Limb (tissue), 2 donors: ENCODE measurements at regions not wholly inside any gene's neighbourhood (a gene's known extent, or its start where the extent isn't known, plus 50 kb on each side); places are given as distances from the start of the nearest gene placed in this dataset.
"Not testable (repeated sequence)": the region's sequence is repeated elsewhere in the genome, so short reads cannot be mapped to it uniquely, and the experiment has no call there.

Experiments
- DNase-seq, 2 donors: peaks; one replicate each; pipeline ENCODE4 v3.0.0-alpha.2; 2016; ENCODE audit errors: extremely low spot score in 2 of 2

DNA sequence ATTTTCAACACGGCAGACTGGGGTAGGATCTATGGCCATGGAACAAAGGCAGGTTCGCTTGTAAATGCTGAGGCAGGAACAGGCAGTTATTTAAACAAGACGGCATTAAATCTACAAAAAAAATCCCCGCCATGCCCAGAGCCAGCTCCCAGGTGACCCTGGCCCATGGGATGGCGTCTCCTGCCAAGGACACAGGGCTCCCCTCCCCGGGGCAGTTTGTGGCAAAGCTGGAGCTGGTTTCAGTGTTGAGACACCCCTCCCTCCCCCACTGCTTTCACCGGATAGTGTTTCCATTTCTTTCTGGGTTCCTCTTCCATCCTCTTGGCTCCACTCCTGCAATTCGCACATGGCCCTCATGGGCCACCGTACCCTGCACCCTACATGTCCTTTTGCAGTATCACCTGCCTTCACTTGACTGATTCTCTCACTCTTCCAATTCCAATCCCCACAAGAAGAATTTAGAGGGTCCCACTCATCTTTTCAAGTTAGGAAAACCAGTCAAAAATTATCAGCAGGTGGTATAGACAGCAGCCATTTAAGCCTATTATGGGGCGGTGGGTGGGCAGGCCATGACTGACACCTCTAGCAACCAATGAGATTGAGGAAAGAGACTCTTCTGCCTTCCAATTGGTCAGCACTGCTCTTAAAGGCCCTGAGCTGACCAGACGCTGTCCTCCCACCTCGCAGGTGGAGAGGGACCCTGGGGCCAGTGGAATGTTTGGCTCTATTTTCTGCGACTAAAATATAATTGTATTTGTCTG, 52.0 kb downstream of the OLIG1 start:
- no peak for DNase-seq

DNA sequence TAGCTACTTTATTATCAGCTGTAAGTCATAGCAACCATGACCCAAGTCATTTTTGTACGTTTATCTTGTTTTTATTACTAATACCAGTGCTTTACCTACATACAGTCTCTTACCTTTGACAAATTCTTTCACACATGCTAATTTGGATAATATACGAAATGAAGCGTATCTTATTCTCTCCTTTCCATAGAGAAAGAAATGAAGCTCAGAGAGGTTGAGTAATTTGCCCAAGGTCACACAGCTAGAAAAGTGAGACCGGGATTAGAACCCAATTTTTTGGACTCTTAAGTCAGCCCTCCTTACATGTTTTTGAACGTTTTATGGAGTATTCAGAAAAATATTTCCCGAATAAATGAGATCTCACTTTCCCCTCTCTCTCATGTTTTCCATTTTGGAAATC, 52.6 kb downstream of the OLIG1 start:
- no peak for DNase-seq

DNA sequence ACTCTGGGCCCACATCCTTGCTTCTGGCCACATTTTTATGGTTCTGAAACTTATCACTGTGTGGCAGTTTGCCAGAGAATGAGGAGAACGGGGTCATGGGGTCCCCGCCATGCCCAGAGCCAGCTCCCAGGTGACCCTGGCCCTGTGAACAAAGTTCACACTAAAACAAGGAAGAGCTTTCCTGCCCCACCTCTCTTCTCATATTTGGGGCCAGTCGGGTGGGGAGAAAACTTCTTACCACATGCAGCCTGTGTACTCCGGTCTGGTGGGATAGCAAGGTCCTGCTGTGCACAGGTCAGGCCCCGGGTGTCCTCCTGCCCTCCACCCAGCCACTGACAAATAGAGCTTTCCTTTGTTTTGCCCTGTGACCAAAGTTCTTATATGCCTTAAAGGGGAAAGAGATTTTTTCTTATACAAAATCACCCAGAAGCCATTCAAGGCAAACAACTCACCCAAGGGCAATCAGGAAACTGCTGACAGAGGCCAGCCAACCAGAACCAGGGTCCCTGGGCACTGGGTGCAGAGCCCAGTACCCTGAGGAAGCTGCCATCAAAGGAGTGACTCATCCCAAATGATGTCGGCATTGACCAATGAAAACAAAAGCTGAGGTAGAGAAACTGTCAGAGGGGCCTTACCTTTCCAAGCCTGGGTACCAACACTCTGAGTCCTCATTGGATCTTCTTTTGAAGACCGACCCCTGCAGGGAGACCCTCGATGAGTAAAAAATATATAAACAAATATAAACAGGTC, 53.6 kb downstream of the OLIG1 start:
- DNase-seq = no peak

DNA sequence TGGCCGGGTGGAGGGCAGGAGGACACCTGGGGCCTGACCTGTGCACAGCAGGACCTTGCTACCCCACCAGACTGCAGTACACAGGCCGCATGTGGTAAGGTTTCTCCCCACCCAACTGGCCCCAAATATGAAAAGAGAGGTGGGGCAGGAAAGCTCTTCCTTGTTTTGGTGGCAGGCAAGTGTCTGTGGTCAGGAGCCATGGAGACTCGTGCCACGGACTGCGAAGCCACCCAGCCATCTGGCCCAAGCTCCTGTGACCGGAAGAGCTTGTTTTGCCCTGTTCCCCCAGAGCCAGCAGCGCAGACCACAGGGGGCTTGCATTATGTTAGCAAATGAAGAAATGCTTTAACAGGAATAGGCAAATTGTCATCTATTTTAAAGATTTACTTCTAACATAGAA, 54.9 kb downstream of the OLIG1 start:
- no peak for DNase-seq

DNA sequence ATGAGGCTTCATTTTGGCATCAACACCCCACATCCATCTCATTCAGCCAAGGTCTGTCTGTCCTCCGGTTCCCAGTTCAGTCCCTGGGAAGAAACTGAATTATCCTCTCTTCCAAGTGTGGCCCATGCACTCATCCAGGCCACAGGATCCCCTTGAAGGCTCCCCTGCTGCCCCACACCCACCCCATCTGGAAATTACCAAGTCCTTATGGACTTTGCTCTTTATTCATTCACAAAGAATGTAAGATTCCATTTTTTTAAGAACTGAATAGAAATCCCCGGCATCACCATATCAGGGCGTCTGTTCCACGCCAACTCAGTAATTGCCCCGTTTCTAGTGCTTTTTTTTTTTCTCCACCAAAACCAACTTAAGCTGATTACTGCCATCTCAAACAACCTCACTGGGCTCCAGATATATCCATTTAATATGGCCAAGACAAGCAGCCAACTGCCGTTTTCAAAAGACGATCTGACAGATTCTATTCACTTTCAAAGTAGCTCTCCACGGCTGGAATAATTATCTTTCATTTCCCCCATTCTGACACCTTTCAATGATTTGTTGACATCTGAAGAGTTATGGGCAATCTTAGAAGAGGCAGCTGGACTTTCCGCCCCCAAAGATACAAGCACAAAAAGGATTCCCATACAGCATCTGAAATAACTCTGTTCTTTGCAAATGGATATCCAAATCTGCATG, 55.9 kb downstream of the OLIG1 start:
- DNase-seq = no peak

DNA sequence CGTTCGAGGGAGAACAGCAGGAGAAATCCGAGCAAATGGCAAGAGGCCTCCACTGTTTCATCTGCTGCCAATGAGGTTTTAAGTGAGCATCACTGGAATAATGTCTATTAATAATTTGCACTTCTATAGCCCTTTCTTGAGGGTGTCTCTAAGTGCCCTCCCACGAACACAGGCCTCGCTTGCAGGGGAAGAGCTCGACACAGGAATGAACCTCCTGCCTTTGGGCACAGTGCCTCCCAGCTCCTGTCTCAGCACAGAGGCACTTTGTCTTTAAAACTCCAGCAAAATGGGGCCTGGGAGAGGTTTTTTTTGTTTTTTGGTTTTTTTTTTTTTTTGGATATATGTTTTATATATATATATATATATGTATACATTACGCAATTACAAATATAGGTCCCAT, 56.6 kb downstream of the OLIG1 start:
- no peak for DNase-seq

DNA sequence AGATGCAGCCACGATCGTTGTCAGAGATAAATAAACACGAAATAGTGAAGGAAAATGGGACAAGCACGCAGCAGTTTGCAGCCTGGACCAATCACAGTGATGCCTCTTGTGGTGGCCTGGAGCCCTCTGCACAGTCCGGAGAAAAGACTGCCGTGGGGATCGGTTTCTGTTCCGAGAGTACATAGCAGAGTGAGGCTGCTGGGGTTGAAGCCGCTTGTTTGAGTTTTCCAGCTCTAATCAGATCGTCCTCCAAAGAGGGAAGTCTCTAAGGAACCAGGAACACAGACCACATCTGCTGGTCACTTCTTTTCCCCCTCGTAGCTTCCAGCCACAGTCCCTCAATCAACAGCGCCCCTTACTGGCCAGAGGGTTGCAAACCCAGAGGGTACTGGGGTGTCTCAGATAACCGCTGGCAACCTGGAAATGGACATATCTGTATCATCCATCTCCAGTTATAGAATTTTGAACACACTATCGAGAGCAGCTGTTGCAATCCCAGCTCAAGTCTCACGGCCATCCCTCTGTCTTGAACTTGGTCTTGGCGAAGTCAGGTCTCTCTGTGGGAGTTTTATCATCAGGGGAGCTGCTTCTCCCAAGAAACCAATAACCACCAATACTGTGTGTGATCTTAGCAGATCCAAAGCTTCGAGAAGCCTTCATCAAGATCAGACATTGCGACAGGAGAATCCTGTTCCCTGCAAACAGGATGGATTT, 57.4 kb downstream of the OLIG1 start:
- DNase-seq = peak; percentile 59 to 76

DNA sequence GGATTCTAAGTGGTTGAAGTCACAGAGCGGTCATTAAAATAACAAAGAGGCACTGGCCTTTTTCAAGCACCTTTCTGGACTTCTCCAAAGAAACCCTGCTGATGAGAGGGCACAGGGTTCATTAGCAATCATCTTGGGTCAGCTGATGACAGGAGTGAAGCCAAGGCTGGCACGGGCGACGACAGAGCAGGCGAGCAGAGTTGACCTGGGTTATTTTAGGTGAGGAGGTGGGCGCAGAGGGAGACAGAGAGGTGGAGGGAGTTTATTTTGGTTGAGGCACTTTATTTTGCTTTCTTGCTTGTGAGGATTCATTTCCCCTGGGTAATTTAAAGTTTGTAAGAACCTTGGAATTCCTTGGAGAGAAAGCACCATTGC, 57.9 kb downstream of the OLIG1 start:
- DNase-seq = no peak

DNA sequence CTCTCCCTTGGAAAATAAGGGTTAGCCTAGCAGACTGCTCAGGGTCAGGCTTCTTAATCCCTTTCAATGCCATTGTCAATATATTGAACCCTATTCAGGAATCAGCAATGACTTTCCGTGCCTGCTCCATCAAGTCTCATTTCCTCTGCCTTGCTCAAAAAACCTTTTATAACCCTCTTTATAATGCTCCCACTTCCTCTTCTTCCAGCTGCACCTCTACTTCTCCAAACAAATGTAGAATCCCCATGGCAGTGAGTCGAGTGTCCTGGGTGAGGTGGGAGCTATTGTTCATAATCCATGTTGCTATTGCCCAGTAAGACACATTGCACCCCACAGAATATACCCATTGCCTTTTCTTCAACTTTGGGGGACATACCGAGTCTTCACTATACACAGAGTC, 58.6 kb downstream of the OLIG1 start:
- no peak for DNase-seq

DNA sequence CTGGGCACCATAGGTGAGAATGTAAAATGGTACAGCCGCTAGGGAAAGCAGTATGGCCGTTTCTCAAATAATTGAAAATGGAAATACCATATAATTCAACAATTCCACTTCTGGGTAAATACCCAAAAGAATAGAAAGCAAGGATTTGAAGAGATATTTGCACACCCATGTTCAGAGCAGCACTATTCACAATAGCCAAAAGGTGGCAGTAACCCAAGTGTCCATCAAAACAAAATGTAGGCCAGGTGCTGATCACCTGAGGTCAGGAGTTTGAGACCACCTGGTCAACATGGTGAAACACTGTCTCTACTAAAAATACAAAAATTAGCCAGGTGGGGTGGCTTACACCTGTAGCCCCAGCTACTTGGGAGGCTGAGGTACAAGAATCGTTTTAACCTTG, 62.1 kb downstream of the OLIG1 start:
- no peak for DNase-seq

DNA sequence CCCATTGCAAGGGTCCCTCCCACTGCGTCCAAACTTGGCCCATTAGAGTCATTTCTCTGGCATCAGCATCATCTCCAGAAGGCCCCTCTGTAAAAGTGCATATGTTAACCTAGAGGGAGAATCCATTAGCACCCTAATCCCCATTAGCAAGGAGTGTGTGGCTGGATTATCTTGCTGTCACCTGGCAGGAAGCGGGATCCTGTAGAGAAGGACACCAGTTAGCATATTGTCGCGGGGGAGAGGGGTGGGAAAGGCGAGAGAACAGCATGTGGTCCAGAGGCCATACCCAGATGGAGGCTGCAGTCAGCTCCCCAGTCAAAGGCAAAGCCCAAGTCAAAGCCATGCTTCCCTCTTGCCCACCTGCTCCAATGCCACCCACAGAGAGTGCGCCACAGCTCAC, 64.0 kb downstream of the OLIG1 start:
- no peak for DNase-seq

DNA sequence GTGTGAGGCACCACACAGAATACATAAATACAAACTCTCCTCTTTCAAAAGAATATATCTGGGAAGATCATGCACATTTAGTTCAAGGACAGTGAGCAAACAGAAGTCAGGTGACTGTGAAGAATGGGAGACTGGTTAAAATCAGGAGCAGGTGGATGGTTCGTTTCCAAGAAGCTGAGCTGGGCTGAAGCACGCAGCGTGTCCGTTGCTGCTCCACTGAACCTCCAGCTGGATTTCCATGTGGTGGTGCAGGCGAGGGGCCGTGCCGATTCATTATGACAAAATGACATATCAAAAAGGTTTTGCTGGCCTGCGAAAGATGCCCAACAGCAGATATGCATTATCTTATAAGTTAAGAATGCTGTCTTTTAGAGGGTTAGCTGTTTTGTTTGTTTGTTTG, 66.0 kb downstream of the OLIG1 start:
- DNase-seq = no peak

DNA sequence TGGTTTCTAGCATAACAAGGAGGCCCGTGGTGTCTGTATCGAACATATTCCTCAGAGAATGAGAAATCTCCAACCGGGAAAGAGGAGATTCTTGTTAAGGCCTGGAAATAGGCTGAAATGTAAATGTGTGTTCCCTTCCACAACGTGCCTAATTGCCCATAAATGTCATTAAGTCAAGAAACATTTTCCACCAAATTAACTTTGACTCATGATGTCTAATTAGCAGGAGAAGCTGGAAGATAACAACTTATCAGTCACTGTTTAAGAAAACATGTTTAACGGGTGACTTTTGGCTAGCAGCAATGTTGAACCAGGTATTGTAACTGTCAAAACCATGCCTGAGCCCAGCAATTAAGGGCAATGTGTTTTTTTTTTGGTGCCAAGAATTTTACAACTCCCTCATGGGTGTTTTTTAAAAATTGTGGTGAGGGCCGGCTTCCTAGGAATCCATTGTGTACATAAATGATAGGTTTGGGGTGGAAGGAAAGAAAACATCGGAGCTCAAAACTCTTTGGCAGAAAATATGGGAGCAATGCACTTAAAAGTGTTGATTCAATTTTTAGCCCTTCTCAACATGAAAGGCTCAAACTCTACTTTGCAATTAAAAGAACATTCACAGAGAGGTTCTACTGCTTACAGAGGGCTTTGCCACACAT, 67.0 kb downstream of the OLIG1 start:
- no peak for DNase-seq

DNA sequence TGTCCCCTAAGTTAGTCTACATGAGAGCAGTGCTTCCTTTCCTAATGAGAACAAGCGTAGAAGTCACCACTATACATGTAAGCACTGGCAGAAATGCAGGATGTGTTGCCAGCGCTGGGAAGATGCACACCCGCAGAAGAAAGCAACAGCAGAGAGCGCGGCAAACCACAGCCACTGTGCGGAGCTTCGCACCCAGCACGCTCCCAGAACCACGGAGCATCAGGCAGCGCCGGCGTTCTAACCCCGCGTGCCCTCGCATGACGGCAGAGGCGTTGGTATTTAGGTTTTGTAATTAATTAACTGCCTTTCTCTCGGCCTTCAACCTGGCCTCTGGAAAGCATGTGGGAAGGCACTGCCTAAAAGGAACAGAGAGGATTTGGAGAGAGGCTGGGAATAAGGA, 69.1 kb downstream of the OLIG1 start:
- no peak for DNase-seq

DNA sequence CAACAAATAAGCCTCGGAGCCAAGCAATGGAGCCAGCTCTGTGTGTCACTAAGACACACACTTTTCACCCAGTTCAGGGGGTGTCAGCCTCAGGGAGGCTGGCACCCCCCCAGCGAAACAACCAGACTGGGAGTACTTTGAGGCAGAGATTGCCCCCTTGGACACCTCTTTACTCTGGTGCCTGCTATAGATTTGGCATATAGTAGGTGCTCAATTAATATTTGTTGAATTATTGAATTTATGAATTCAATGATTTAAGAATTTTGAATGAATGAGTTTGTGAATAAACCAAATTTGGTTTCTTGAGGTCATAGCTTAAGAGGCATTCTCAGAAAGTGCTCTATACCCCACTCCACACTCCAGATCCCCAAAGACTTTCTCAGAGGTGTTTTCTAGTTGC, 70.3 kb downstream of the OLIG1 start:
- no peak for DNase-seq

DNA sequence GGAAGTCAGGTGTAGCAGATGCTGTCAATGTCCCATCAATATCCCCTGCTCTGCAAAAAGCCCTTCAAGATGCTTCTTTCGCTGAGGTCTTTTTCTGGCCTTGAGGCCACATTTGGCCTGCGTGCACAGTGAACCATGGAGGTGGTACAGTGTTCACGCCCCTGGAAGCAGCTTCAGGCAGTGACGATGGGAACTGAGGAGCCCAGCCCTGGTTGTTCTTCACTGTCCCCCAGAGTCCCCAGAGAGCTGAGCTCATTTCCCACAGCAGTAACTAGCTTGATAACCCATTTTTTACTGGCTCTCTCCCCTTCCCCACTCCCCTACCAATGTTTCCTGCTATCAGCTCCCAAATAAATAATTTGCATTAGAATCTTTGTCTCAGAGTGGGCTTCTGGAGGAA, 76.5 kb downstream of the OLIG1 start:
- no peak for DNase-seq

DNA sequence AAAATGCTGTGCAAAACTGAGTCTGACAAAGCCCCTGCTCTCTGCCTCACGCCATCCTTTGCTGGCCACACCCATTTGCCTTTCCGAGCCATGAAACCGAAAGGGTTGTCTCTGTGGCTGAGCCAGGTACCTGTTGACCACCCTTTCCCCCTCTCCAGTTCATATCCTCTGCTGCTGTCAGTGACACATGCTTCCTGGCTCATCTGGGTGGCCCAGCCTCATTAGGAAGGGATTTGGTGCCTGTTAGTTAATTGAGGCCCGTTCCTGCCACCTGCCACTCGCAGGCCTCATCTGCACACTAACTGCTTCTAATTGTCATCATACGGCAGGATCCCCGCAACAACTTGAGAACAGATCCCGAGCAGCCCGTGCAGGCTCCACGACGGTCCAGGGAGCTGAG, 79.2 kb downstream of the OLIG1 start:
- DNase-seq = peak in 1 of 2 donors; percentile 38

DNA sequence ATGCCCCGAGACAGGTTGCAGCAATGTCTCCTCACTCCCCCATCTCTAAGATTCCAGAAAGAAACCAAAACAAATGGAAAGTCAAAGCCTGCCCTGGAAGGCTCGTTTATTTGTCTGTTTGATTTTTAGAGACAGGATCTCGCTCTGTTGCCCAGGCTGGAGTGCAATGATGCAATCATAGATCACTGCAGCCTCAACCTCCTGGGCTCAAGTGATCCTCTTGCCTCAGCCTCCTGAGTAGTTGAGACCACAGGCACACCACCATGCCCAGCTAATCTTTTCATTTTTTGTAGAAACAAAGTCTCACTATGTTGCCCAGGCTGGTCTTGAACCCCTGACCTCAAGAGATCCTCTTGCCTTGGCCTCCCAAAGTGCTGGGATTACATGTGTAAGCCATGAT, 78.8 kb upstream of the IFNAR2 start:
- DNase-seq = not testable (repeated sequence)

DNA sequence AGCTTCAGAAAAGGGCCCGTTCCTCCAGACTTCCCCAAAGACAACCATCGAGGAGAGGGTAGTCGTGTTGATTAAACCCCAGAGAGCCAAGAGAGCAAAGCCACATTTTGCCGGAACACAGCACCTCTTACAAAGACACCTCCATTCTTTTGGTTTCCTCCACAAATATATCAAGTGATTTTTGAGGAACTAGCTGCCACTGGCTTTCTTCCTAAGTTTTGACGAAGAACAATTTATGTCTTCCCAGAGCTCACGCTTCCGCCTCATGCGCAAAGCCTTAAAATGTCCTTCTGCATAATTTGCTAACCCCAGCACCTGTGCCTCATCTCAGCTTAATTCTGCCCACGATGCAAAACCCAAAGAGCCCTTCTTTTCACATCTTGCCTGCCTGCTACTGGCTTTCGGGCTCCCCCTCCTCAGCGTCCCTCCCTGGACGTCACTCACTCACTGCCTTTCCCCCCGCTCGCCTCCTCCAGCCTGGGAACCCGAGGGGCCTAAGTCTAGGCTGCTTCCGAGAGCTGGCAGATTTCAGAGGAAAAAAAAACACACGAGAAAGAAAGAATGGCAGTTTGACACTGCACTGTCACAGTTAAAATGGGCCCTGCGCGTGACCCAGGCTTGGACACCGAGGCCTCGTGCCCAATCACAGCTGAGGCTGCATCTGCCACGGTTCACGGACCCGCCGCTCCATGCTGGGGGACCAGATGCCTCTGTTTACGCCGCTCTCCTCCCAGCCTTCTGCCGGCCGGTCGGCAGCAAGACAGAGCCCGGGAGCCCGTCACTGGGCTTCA, 77.6 kb upstream of the IFNAR2 start:
- no peak for DNase-seq

DNA sequence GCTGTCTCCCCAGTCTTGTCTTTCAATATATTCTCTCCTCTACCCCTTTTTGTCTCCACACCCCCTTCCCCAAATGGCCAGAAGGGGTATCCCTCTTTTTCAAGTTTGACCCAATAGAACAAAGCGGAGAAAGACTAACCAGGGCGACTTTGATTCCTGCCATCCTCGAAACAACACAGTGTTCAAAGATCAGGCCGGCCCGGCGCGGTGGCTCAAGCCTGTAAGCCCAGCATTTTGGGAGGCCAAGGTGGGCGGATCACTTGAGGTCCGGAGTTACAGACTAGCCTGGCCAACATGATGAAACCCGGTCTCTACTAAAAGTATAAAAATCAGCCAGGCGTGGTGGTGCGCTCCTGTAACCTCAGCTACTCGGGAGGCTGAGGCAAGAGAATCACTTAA, 77.0 kb upstream of the IFNAR2 start:
- DNase-seq = no peak

DNA sequence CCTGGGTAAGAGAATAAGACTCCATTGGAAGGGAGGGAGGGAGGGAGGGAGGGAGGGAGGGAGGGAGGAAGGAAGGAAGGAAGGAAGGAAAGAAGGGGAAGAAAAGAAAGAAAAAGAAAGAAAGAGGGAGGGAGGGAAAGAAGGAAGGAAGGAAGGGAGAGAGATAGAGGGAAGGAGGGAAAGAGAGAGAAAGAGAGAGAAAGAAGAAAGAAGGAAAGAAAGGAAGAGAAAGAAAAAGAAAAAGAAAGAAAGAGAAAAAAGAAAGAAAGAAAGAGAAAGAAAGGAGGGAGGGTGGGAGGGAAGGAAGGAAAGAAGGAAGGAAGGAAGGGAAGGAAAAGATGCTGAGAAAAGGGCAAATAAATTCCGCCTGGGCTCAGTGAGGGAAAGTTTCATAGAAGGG, 74.7 kb upstream of the IFNAR2 start:
- no peak for DNase-seq
